ENCODE measurements at regions not wholly inside any gene's neighbourhood (a gene's known extent, or its start where the extent isn't known, plus 50 kb on each side); places are given as distances from the start of the nearest gene placed in this dataset.

- DNase-seq (ENCODE audit: low read depth in 3 of 3) = no peak
Observed at GRCh38 chr6:167674486-167674885, 152.2 kb upstream of the AFDN start.

- no peak for DNase-seq (ENCODE audit: low read depth in 3 of 3)
Observed at GRCh38 chr6:167676000-167676665, 150.6 kb upstream of the AFDN start.

- DNase-seq (ENCODE audit: low read depth in 3 of 3) = no peak
Observed at GRCh38 chr6:167676666-167677421, 149.9 kb upstream of the AFDN start.

DNA sequence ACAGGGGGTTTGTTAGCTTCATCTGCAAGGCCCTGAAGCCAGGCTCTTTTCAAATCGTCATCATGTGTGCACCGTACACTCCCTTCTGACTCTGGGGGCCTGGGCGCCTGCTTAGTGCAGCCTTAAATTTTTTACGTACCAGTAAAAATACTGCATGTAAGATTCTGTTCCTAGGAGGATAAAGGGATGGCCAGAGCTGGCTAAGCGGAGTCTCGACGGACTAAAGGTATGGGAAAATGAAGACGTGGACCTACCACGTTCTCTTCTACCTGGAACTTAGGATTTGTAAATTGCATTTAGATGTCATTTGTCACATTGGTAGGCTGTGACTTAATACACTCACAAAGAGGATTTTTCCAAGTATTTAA is 149.3 kb upstream of the AFDN start:
- DNase-seq (ENCODE audit: low read depth in 3 of 3) = no peak

- DNase-seq (ENCODE audit: low read depth in 3 of 3) = no peak
Observed at GRCh38 chr6:167678102-167679101, 148.3 kb upstream of the AFDN start.

DNA sequence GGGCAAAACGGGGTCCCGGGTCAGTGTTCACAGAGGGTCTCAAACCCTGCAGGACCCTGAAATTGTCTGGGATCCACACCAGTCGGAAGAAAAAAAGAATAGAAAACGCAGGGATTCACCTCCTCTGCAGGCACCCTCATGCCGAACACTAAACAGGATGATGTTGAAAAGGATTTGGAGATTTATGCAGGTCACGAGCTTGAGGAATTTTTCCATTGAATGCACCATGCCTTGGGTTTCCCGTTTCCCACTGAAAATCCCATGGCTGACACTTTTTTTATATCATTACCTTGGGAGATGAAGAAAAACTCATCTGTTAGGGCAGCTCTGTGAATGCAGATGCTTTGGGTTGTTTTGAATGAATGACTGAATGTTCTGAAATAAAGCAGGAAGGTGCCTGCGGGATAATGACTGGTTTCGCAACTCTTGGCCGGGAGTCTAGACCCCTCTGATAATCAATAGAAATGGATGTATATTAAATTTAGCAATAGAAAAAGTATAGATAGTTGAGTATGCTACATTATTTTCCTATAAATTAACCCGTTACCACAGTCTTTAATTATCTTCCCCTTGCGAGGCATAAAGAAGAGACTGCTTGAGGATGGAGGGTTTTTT is 147.5 kb upstream of the AFDN start:
- DNase-seq (ENCODE audit: low read depth in 3 of 3) = no peak

DNA sequence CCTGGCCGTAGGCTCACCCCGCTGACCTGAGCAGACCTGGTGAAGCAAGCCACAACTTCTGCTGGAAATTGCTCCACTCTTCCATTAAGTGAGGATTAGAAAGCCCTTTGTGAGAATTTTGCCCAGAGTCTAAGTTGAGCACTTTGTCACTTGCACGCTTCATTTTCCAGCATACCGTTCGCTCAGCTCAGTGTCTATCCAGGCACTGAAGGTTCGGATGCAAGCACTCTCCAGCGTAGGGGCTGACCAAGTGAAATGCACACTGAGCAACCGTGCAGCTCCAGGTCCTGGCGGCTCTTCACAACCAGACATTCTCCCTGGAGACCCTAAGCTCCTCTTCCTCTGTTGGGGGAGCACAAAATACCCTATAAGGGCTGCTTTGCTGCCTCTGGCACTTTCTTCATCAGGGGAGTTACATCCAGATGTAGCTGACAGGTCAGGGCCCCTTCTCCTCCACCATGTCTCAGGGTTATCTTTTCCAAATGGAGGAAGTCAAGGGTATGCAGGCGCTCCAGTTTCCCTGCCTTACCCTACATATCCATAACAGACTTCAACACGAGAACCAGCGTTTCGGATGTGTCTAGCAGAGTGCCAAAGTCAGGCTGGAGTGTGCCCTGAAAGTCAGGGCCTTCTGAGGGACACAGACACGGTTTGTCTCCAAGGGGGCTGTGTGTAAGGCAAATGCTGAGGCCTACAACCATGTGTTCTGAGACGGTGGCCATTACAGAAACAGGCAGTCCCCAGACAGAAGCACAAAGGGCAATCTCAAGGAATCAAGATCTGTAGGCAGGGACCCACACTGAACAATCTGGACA is 146.7 kb upstream of the AFDN start:
- no peak for DNase-seq (ENCODE audit: low read depth in 3 of 3)

DNA sequence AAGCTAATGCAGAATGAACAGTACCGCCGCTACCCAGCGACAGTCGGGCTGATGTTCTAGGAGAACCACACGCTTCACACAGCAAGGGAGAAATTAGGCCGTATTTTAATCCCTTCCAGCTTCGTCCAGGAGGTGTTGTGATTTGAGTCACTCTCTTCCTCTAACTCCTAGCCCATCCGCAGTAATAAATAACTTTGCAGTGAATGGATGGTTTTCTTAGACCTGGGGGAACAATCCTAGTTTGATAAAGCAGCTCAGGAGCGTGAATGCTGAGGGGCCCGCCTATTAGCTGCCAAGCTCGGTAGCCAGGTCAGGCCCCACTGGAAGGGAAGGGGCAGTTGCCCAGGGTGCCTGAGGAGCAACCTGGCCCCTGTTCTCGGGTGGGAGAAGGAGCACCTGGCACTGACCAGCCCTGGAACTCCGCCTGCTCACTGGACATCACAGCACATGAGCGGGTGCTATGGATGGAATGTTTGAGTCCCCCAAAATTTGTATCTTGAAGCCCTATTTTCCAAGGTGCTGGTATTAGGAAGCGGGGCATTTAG is 146.0 kb upstream of the AFDN start:
- no peak for DNase-seq (ENCODE audit: low read depth in 3 of 3)

DNA sequence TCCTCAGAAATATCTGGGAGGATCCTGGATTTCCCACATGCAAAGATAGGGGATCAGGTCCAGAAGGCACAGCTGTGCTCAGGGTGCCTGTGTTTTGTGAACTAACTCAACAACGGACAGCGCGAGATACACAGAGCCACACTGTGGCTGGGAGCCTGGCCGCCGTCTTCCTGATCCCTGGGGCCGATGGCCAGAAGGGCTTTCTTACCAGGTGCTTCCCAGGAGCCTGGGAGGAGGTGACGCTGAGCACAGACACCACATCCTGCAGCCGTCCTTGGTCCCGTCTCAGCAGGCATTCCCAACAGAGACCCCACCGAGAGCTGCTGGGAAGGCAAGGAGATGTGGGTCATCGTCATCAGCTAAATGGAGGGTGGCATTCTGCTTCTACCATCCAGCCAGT is 144.6 kb upstream of the AFDN start:
- DNase-seq (ENCODE audit: low read depth in 3 of 3) = no peak

GRCh38 chr6:167682546-167683027 is 144.1 kb upstream of the AFDN start:
- no peak for DNase-seq (ENCODE audit: low read depth in 3 of 3)

DNA sequence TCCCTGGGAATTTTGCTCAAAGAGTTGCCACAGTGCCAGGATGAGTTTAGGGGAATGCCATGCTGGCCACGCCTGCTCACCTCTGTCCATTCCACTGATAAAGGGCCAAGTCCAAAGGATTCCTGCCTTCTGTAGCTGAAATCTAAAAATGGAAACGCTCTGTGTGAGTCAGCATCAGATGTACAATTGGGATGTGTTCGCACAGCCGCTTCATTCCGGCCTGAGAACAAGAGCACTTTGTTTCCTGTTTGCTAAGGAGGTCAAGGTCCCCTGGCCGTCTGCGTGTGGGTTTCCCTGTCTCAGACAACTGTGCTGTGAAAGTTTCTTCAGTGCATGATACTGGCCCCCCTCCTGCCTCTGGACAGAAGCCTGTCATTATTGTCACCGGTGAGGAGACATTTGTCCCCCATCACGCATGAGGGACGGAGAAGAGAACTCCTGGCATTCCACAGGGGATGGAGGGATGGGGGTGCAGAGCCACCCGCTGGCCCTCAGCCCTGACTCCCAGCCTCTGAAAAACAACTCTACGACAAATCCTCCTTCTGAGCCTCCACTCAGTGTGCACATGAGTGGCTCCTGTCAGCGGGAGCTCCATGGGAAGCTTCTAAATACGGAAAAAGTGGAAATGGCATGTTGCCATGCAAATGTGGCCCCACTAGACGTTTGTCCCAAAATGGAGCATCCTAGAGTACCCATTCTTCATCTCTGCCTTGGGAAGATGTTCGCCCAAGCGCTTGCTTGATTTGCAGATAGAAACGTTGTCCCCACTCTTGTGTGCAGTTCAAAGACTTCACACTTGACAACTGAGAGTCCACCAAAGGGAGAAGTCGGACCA is 143.5 kb upstream of the AFDN start:
- DNase-seq (ENCODE audit: low read depth in 3 of 3) = no peak

GRCh38 chr6:167684276-167685104 is 142.2 kb upstream of the AFDN start:
- no peak for DNase-seq (ENCODE audit: low read depth in 3 of 3)

- no peak for DNase-seq (ENCODE audit: low read depth in 3 of 3)
Observed at GRCh38 chr6:167685654-167686053, 141.1 kb upstream of the AFDN start.

GRCh38 chr6:167686204-167686893 is 140.4 kb upstream of the AFDN start:
- no peak for DNase-seq (ENCODE audit: low read depth in 3 of 3)

DNA sequence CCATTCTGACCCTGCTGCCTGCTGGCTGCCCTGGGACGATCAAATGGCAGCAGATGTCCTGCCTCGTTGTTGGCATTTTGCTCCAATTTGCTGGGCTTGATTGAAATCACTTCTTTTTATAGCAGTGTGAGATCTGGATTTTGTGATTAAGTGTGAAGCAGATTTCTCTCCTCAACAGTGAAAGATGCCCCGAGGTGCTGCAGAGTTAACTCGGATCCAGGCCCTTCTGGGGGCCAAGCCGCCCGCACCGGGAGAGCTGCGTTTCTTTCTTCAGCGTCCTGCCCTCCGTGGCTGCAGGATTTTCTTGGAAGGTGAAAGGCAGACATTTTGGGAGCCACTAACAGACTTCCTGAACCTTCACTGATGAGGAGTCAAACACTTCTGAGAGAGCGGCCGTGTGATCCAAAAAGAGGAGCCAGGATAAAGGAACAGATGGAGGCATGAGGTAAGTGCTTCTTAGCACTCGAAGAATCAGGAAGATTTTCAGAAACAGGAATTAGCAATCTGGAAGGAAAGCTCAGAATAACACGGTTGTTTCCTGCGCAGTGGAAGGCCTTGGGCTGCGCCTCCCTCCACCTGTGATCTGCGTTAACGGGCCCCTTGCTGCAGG is 139.5 kb upstream of the AFDN start:
- DNase-seq (ENCODE audit: low read depth in 3 of 3) = no peak

- no peak for DNase-seq (ENCODE audit: low read depth in 3 of 3)
Observed at GRCh38 chr6:167688123-167688522, 138.6 kb upstream of the AFDN start.

- no peak for DNase-seq (ENCODE audit: low read depth in 3 of 3)
Observed at GRCh38 chr6:167689278-167689677, 137.4 kb upstream of the AFDN start.

- no peak for DNase-seq (ENCODE audit: low read depth in 3 of 3)
Observed at GRCh38 chr6:167689751-167690150, 137.0 kb upstream of the AFDN start.
